GM23248 (cell line): ENCODE measurements at regions not wholly inside any gene's neighbourhood (a gene's known extent, or its start where the extent isn't known, plus 50 kb on each side); places are given as distances from the start of the nearest gene placed in this dataset.

Source experiments
- DNase-seq: peaks from one replicate; pipeline ENCODE4 v3.0.0-alpha.2; 2015
- H2AFZ ChIP-seq: fragments of 200-600 bp; sonication (generic); 2 replicates; pipeline ENCODE4 v1.6.1; 2016; ENCODE audit warnings: antibody characterized with exemption
- H3F3A ChIP-seq: fragments of 200-600 bp; sonication (generic); 2 replicates; pipeline ENCODE4 v1.6.1; 2016; ENCODE audit warnings: mild to moderate bottlenecking, antibody characterized with exemption, mixed run types; ENCODE audit not compliant: insufficient read depth
- H3K27ac ChIP-seq: fragments of 200-600 bp; sonication (generic); 2 replicates; pipeline ENCODE4 v1.5.1; 2016; ENCODE audit warnings: mild to moderate bottlenecking
- H3K27me3 ChIP-seq: fragments of 200-600 bp; sonication (generic); replicated peaks from 2 replicates; pipeline ENCODE4 v1.6.1; 2016; ENCODE audit warnings: mild to moderate bottlenecking; ENCODE audit not compliant: insufficient read depth
- H3K36me3 ChIP-seq: fragments of 200-600 bp; sonication (generic); 2 replicates; pipeline ENCODE4 v1.6.1; 2016; ENCODE audit warnings: low read depth, mild to moderate bottlenecking
- H3K4me1 ChIP-seq: fragments of 200-600 bp; sonication (generic); 2 replicates; pipeline ENCODE4 v1.6.1; 2016; ENCODE audit warnings: mild to moderate bottlenecking; ENCODE audit not compliant: insufficient read depth
- H3K4me2 ChIP-seq: fragments of 200-600 bp; sonication (generic); one replicate; pipeline ENCODE4 v1.6.1; 2016; ENCODE audit warnings: mild to moderate bottlenecking; ENCODE audit not compliant: unreplicated experiment
- H3K4me3 ChIP-seq: fragments of 200-600 bp; sonication (generic); 2 replicates; pipeline ENCODE4 v1.5.1; 2016; ENCODE audit warnings: mild to moderate bottlenecking
- H3K79me2 ChIP-seq: fragments of 200-600 bp; sonication (generic); 2 replicates; pipeline ENCODE4 v1.6.1; 2016; ENCODE audit warnings: mild to moderate bottlenecking; ENCODE audit not compliant: insufficient read depth
- H3K9ac ChIP-seq: fragments of 200-600 bp; sonication (generic); 2 replicates; pipeline ENCODE4 v1.6.1; 2016; ENCODE audit warnings: mild to moderate bottlenecking
- H3K9me2 ChIP-seq: fragments of 200-600 bp; sonication (generic); 2 replicates; pipeline ENCODE4 v1.6.1; 2016; ENCODE audit warnings: mixed run types, mild to moderate bottlenecking, moderate library complexity; ENCODE audit not compliant: insufficient read depth
- H3K9me3 ChIP-seq: fragments of 200-600 bp; sonication (generic); one replicate; pipeline ENCODE4 v1.6.1; 2017; ENCODE audit warnings: low read depth
- H4K20me1 ChIP-seq: fragments of 200-600 bp; sonication (generic); 2 replicates; pipeline ENCODE4 v1.6.0; 2016; ENCODE audit not compliant: insufficient read depth
- EZH2 ChIP-seq: fragments of 200-600 bp; sonication (generic); IDR thresholded peaks from 2 replicates; pipeline ENCODE4 v1.6.1; 2018; ENCODE audit warnings: antibody characterized with exemption, mild to moderate bottlenecking; ENCODE audit not compliant: insufficient read depth, poor library complexity, severe bottlenecking
- EZH2phosphoT487 ChIP-seq: fragments of 200-600 bp; sonication (generic); IDR thresholded peaks from 2 replicates; pipeline ENCODE4 v1.6.1; 2018; ENCODE audit warnings: antibody characterized with exemption, moderate library complexity, mild to moderate bottlenecking, low read depth; ENCODE audit not compliant: insufficient read depth
- WGBS, 2 experiments: methylation state at CpG; one replicate each; pipeline ENCODE4 v1.1.6; 2015 to 2017; ENCODE audit warnings: low lambda C conversion rate in 2 of 2, low coverage in 1 of 2; ENCODE audit errors: missing lambda C conversion rate in 2 of 2; 5-methylcytosine and 5-hydroxymethylcytosine counted together
- in situ Hi-C: fragments of 300-500 bp; cut with MboI; formaldehyde crosslinking; loops from 2 replicates; pipeline ENCODE4 v1.15.0; 2020

DNA sequence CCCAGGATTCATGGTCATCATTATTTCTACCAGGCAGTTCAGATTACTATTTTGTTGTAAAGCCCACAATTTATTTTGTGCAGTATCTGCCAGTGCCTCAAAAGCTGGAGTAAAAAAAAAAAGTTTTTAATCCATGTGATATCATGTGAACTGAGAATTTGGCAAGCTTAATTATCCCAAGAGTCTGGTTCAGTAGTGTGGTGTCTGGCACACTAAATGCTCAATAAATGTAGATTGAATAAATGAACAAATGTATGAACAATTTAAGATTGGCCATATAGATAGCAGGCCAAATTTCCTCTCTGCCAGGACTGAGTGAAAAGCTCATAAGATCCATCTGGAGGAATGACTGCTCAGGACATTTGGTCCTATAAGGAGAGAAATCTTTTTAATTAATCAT is 533.0 kb downstream of the TLE1 start:
- Histone ChIP-seq H3K27me3 (no peaks in the 10 kb centered on the region), H3F3A (no peaks in the 10 kb centered on the region), H2AFZ (no peak overlapping the region), H4K20me1 (no peaks in the 10 kb centered on the region), H3K9me3 (no peaks in the 10 kb centered on the region), H3K79me2 (no peaks in the 10 kb centered on the region), H3K4me1 (no peaks in the 10 kb centered on the region), H3K36me3 (no peaks in the 10 kb centered on the region), H3K9ac (no peak overlapping the region), H3K9me2 (no peaks in the 10 kb centered on the region), H3K27ac (no peak overlapping the region), H3K4me2 (no peak overlapping the region), H3K4me3 (no peak overlapping the region)
- TF ChIP-seq EZH2 (no peak), EZH2phosphoT487 (no peak)
- no peak for DNase-seq
- in situ Hi-C loops: no loop called here

DNA sequence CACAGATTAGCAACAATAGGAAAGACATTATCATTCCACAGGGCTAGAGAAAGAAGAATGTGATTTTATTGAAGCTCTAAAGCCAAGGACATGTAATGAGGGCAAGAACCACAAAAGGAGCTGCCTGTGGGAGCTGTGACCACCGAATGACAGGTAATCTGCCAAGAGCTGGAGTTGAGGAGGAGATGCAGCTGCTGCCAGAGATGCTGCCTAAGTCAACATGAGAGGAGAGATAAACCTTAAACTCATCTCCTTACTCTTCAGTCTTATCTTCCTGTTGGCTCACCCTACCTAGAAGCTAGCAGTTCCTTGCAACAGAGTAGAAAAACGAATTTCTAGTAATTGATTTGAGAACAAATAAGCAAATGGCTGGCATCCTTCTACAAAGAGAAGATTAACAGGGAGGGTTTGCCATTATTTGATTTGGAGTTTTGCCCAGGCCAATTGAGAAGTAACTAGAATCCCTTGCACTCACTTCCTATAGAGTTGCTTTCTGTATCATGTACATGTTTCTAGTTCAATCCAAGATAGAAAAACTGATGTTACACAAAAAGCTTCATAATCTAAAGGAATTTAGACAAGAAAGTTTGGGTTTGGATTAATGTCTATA is 539.2 kb downstream of the TLE1 start:
- no peak for TF ChIP-seq EZH2
- no peak for TF ChIP-seq EZH2phosphoT487
- Histone ChIP-seq H3K79me2 (no peaks in the 10 kb centered on the region), H3K9me2 (no peaks in the 10 kb centered on the region), H3F3A (no peaks in the 10 kb centered on the region), H2AFZ (no peak overlapping the region), H3K4me3 (no peak overlapping the region), H3K9ac (no peak overlapping the region), H3K27ac (no peak overlapping the region), H4K20me1 (no peaks in the 10 kb centered on the region), H3K9me3 (no peaks in the 10 kb centered on the region), H3K36me3 (no peaks in the 10 kb centered on the region), H3K27me3 (no peaks in the 10 kb centered on the region), H3K4me2 (no peak overlapping the region), H3K4me1 (no peaks in the 10 kb centered on the region)
- 6 to 9% methylated on average over 2 of the region's 2 CpGs for WGBS, 2 experiments
- in situ Hi-C loops: no loop called here
- DNase-seq: no peak

DNA sequence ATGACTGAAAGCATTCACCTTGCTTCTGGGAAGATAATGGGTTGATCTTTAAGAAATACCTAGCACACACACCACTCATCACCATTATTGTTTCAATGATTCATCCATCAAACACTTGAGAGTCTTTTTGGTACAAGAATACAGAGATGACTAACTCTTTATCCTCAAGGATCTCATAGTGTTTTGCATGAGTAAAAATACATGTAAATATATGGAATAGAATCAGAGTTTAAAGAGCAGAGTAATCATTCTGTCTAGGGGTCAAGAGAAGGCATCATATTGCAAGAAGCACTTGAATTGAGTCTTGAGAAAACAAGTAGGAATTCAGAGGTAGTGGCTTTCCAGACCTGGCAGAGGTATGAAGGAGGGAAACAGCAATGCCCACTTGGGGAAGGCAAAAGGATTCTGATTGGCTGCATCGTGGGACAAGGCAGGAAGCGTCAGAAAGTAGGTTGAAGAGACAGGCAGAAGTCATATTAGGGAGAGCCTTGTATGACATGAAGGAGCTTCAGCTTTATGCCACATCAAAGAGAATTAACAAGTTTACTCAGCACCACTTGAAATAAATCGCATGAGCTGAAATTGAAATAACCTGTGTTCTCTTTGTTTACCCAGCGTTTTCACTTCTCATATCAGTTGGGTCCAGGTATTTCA is 542.5 kb downstream of the TLE1 start:
- Histone ChIP-seq H3K4me2 (no peak overlapping the region), H3K9ac (no peak overlapping the region), H3K27me3 (no peaks in the 10 kb centered on the region), H3K79me2 (no peaks in the 10 kb centered on the region), H3F3A (no peaks in the 10 kb centered on the region), H3K9me3 (no peaks in the 10 kb centered on the region), H3K27ac (no peak overlapping the region), H3K4me1 (no peaks in the 10 kb centered on the region), H4K20me1 (no peaks in the 10 kb centered on the region), H3K9me2 (no peaks in the 10 kb centered on the region), H3K36me3 (no peaks in the 10 kb centered on the region), H2AFZ (no peak overlapping the region), H3K4me3 (no peak overlapping the region)
- no peak for DNase-seq
- TF ChIP-seq EZH2phosphoT487 (no peak), EZH2 (no peak)
- in situ Hi-C loops: no loop called here
- 55 to 65% methylated on average over 4 of the region's 4 CpGs for WGBS, 2 experiments

DNA sequence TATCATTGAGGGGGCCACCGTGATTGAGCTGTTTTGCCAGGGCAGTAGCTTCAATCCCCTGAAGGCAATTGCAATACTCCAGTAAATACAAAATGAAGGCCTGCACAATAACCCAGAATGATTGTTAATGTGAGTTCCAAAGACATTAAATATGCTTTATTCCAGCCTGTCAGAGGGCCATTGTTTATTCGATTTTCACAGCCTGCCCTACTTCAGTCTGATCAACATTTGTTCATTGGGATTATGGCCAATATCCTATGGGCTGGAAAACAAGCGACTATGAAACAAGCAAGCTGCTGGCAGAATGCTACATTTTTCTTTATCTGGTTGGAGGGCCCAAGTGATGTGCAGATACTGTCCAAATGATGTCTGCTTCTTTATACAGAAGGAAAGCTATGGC is 543.1 kb downstream of the TLE1 start:
- WGBS, 2 experiments: 7 to 17% methylated on average over 3 of the region's 3 CpGs
- H3K9ac ChIP-seq: no peak overlapping the region

More for the DNA sequence above, 543.1 kb downstream of the TLE1 start:
- Histone ChIP-seq H3K4me2 (no peak overlapping the region), H2AFZ (no peak overlapping the region), H3F3A (no peaks in the 10 kb centered on the region), H3K4me3 (no peak overlapping the region), H3K36me3 (no peaks in the 10 kb centered on the region), H3K9me2 (no peaks in the 10 kb centered on the region), H3K27ac (no peak overlapping the region), H3K27me3 (no peaks in the 10 kb centered on the region), H3K4me1 (no peaks in the 10 kb centered on the region), H4K20me1 (no peaks in the 10 kb centered on the region), H3K9me3 (no peaks in the 10 kb centered on the region), H3K79me2 (no peaks in the 10 kb centered on the region)
- no peak for DNase-seq
- in situ Hi-C loops: no loop called here
- TF ChIP-seq EZH2phosphoT487 (no peak), EZH2 (no peak)
